Naive thymus-derived CD4-positive, alpha-beta T cell (primary cell): ENCODE measurements at regions not wholly inside any gene's neighbourhood (a gene's known extent, or its start where the extent isn't known, plus 50 kb on each side); places are given as distances from the start of the nearest gene placed in this dataset.

Source experiments
- ATAC-seq: fragments of 150-1000 bp; cut with Tn5 transposase; 2 replicates; pipeline ENCODE4 v1.10.0; 2021; ENCODE audit warnings: mild to moderate bottlenecking, moderate library complexity
- CTCF ChIA-PET: fragments of 350-600 bp; sonication (Branson Sonifier 250); formaldehyde crosslinking; loops from one replicate; lab custom pipeline; 2021; ENCODE audit warnings: antibody characterized with exemption; lab: Charles Lee
- POLR2A ChIA-PET: fragments of 350-600 bp; sonication (Branson Sonifier 250); formaldehyde crosslinking; loops from one replicate; lab custom pipeline; 2021; ENCODE audit warnings: antibody characterized with exemption, inconsistent platforms; lab: Charles Lee
- DNase-seq, 9 donors: peaks; one replicate each; pipeline versions ENCODE4 v3.0.0 to v3.0.0-alpha.2; 2020 to 2022; ENCODE audit warnings: mixed read lengths in 1 of 9
- H3K27ac ChIP-seq: one replicate; pipeline ENCODE4 v1.7.0; 2013; ENCODE audit warnings: mild to moderate bottlenecking, low read depth, low read length, moderate library complexity
- H3K27me3 ChIP-seq, 2 donors: one replicate each; pipeline ENCODE4 v1.7.0; 2013; ENCODE audit warnings: low read length in 2 of 2, mild to moderate bottlenecking in 2 of 2, moderate library complexity in 2 of 2; ENCODE audit not compliant: control insufficient read depth in 2 of 2, insufficient read depth in 2 of 2
- H3K36me3 ChIP-seq, 3 experiments: 1 replicate in 2 of 3; 2 replicates in 1 of 3; pipeline ENCODE4 v1.7.0; 2013; ENCODE audit warnings: low read length in 3 of 3, mild to moderate bottlenecking in 3 of 3, moderate library complexity in 1 of 3; ENCODE audit not compliant: insufficient read depth in 3 of 3, control insufficient read depth in 2 of 3
- H3K4me1 ChIP-seq, 2 donors: one replicate each; pipeline ENCODE4 v1.7.0; 2013; ENCODE audit warnings: low read length in 2 of 2, mild to moderate bottlenecking in 2 of 2, moderate library complexity in 1 of 2; ENCODE audit not compliant: control insufficient read depth in 2 of 2, insufficient read depth in 2 of 2
- H3K4me3 ChIP-seq: 2 replicates; pipeline ENCODE4 v1.7.0; 2013; ENCODE audit warnings: mild to moderate bottlenecking, low read length
- H3K9me3 ChIP-seq, 3 experiments: 1 replicate in 2 of 3; 2 replicates in 1 of 3; pipeline ENCODE4 v1.7.0; 2013; ENCODE audit warnings: low read length in 3 of 3; ENCODE audit not compliant: control insufficient read depth in 2 of 3
- H3K27ac Mint-ChIP-seq, 9 donors: one replicate each; pipeline ENCODE4 v1.8.0; 2020 to 2022; ENCODE audit warnings: mixed read lengths in 9 of 9, mild to moderate bottlenecking in 8 of 9, moderate library complexity in 5 of 9, inconsistent platforms in 2 of 9
- H3K27me3 Mint-ChIP-seq, 5 donors: one replicate each; pipeline ENCODE4 v1.8.0; 2021 to 2022; ENCODE audit warnings: mixed read lengths in 5 of 5, mild to moderate bottlenecking in 1 of 5
- H3K36me3 Mint-ChIP-seq, 5 donors: one replicate each; pipeline ENCODE4 v1.8.0; 2020 to 2022; ENCODE audit warnings: mixed read lengths in 5 of 5, mild to moderate bottlenecking in 3 of 5, inconsistent platforms in 1 of 5
- H3K4me1 Mint-ChIP-seq, 7 donors: one replicate each; pipeline ENCODE4 v1.8.0; 2020 to 2022; ENCODE audit warnings: mixed read lengths in 7 of 7, mild to moderate bottlenecking in 3 of 7, inconsistent platforms in 1 of 7
- H3K4me3 Mint-ChIP-seq, 10 donors: one replicate each; pipeline ENCODE4 v1.8.0; 2020 to 2022; ENCODE audit warnings: mild to moderate bottlenecking in 10 of 10, mixed read lengths in 10 of 10, moderate library complexity in 6 of 10, inconsistent platforms in 2 of 10
- H3K9me3 Mint-ChIP-seq, 11 donors: one replicate each; pipeline ENCODE4 v1.8.0; 2020 to 2022; ENCODE audit warnings: mixed read lengths in 11 of 11, mild to moderate bottlenecking in 4 of 11, inconsistent platforms in 1 of 11, moderate library complexity in 1 of 11
- intact Hi-C, 2 donors: fragments of 100-400 bp; cut with micrococcal nuclease; formaldehyde crosslinking; loops; one replicate each; pipeline ENCODE4 v1.15.1; 2023

- Histone ChIP-seq H3K4me1 (no peaks in the 10 kb centered on the region), H3K4me3 (no peak overlapping the region), H3K27me3 (no peaks in the 10 kb centered on the region), H3K36me3 (no peaks in the 10 kb centered on the region), H3K9me3 (no peaks in the 10 kb centered on the region), H3K27ac (no peak overlapping the region)
- intact Hi-C loops, result no loop called here
- peaks cover 0 to 5% (median 0%) of the 10 kb centered on the region in 5 donors for H3K36me3 Mint-ChIP-seq
- no peak overlapping the region for H3K27ac Mint-ChIP-seq
- H3K27me3 Mint-ChIP-seq, result peaks cover 0 to 4% (median 0%) of the 10 kb centered on the region in 5 donors
- peaks cover 0 to 20% (median 11%) of the 10 kb centered on the region in 11 donors for H3K9me3 Mint-ChIP-seq
- no peaks in the 10 kb centered on the region for H3K4me1 Mint-ChIP-seq
- DNase-seq (no peak), ATAC-seq (no peak)
- ChIA-PET POLR2A (no interaction called here), CTCF (no interaction called here)
- H3K4me3 Mint-ChIP-seq, result no peak overlapping the region
Observed at GRCh38 chr21:16134134-16134533, 404.4 kb downstream of the USP25 start.

- H3K27me3 ChIP-seq, result no peaks in the 10 kb centered on the region
- Mint-ChIP-seq H3K27ac (no peak overlapping the region), H3K27me3 (peaks cover 0 to 4% (median 0%) of the 10 kb centered on the region in 5 donors), H3K9me3 (peaks cover 0 to 4% (median 0%) of the 10 kb centered on the region in 11 donors), H3K36me3 (no peaks in the 10 kb centered on the region), H3K4me1 (no peaks in the 10 kb centered on the region), H3K4me3 (no peak overlapping the region)
- DNase-seq (no peak), ATAC-seq (no peak)
- no peaks in the 10 kb centered on the region for H3K9me3 ChIP-seq
- H3K4me3 ChIP-seq, result no peak overlapping the region
- POLR2A ChIA-PET, result no interaction called here
- H3K4me1 ChIP-seq, result no peaks in the 10 kb centered on the region
- H3K36me3 ChIP-seq, result no peaks in the 10 kb centered on the region
- intact Hi-C loops, result no loop called here
- CTCF ChIA-PET, result no interaction called here
- H3K27ac ChIP-seq, result no peak overlapping the region
Observed at GRCh38 chr21:16137106-16137505, 407.3 kb downstream of the USP25 start.

GRCh38 chr21:16145052-16145451 is 415.3 kb downstream of the USP25 start:
- no peak for DNase-seq
- Mint-ChIP-seq H3K27ac (no peak overlapping the region), H3K27me3 (peaks cover 0 to 6% (median 0%) of the 10 kb centered on the region in 5 donors), H3K4me3 (no peak overlapping the region), H3K9me3 (peaks cover 0 to 7% (median 0%) of the 10 kb centered on the region in 11 donors), H3K4me1 (no peaks in the 10 kb centered on the region), H3K36me3 (peaks cover 0 to 4% (median 0%) of the 10 kb centered on the region in 5 donors)
- Histone ChIP-seq H3K27ac (no peak overlapping the region), H3K27me3 (no peaks in the 10 kb centered on the region), H3K36me3 (no peaks in the 10 kb centered on the region), H3K4me1 (no peaks in the 10 kb centered on the region), H3K9me3 (no peaks in the 10 kb centered on the region), H3K4me3 (no peak overlapping the region)
- no peak for ATAC-seq
- POLR2A ChIA-PET, result no interaction called here
- CTCF ChIA-PET, result no interaction called here
- intact Hi-C loops, result no loop called here

- Mint-ChIP-seq H3K27ac (no peak overlapping the region), H3K4me3 (no peak overlapping the region)
- CTCF ChIA-PET, result no interaction called here
Observed at GRCh38 chr21:16145479-16145878, 415.7 kb downstream of the USP25 start.

GRCh38 chr21:16154321-16154720 is 424.5 kb downstream of the USP25 start:
- Histone ChIP-seq H3K4me3 (no peak overlapping the region), H3K27ac (no peak overlapping the region), H3K4me1 (no peaks in the 10 kb centered on the region), H3K36me3 (no peaks in the 10 kb centered on the region), H3K27me3 (no peaks in the 10 kb centered on the region), H3K9me3 (no peaks in the 10 kb centered on the region)
- no peak overlapping the region for H3K27ac Mint-ChIP-seq
- ChIA-PET POLR2A (no interaction called here), CTCF (no interaction called here)
- no peaks in the 10 kb centered on the region for H3K36me3 Mint-ChIP-seq
- DNase-seq (no peak), ATAC-seq (no peak)
- no peaks in the 10 kb centered on the region for H3K4me1 Mint-ChIP-seq
- peaks cover 0 to 2% (median 0%) of the 10 kb centered on the region in 11 donors for H3K9me3 Mint-ChIP-seq
- H3K27me3 Mint-ChIP-seq, result no peaks in the 10 kb centered on the region
- no peak overlapping the region for H3K4me3 Mint-ChIP-seq
- intact Hi-C loops, result no loop called here

More at GRCh38 chr21:16145479-16145878, 415.7 kb downstream of the USP25 start:
- no peaks in the 10 kb centered on the region for H3K4me1 Mint-ChIP-seq
- H3K4me3 ChIP-seq, result no peak overlapping the region
- peaks cover 0 to 6% (median 0%) of the 10 kb centered on the region in 5 donors for H3K27me3 Mint-ChIP-seq
- H3K4me1 ChIP-seq, result no peaks in the 10 kb centered on the region
- DNase-seq, result no peak
- H3K9me3 ChIP-seq, result no peaks in the 10 kb centered on the region
- no peaks in the 10 kb centered on the region for H3K36me3 ChIP-seq
- H3K27me3 ChIP-seq, result no peaks in the 10 kb centered on the region
- H3K36me3 Mint-ChIP-seq, result peaks cover 0 to 4% (median 0%) of the 10 kb centered on the region in 5 donors
- intact Hi-C loops, result no loop called here
- no peak overlapping the region for H3K27ac ChIP-seq
- POLR2A ChIA-PET, result no interaction called here
- H3K9me3 Mint-ChIP-seq, result peaks cover 0 to 7% (median 0%) of the 10 kb centered on the region in 11 donors
- no peak for ATAC-seq

GRCh38 chr21:16154951-16155635 is 425.3 kb downstream of the USP25 start:
- H3K36me3 ChIP-seq, result no peaks in the 10 kb centered on the region
- H3K27ac ChIP-seq, result no peak overlapping the region
- Mint-ChIP-seq H3K4me3 (no peak overlapping the region), H3K27ac (no peak overlapping the region), H3K9me3 (peaks cover 0 to 1% (median 0%) of the 10 kb centered on the region in 11 donors), H3K36me3 (no peaks in the 10 kb centered on the region), H3K4me1 (no peaks in the 10 kb centered on the region), H3K27me3 (no peaks in the 10 kb centered on the region)
- H3K27me3 ChIP-seq, result no peaks in the 10 kb centered on the region
- intact Hi-C loops, result no loop called here
- H3K4me3 ChIP-seq, result no peak overlapping the region
- no peaks in the 10 kb centered on the region for H3K4me1 ChIP-seq
- DNase-seq (no peak), ATAC-seq (no peak)
- POLR2A ChIA-PET, result no interaction called here
- H3K9me3 ChIP-seq, result no peaks in the 10 kb centered on the region
- CTCF ChIA-PET, result no interaction called here
